GM19395 (cell line): ENCODE measurements at regions not wholly inside any gene's neighbourhood (a gene's known extent, or its start where the extent isn't known, plus 50 kb on each side); places are given as distances from the start of the nearest gene placed in this dataset.
"Not testable (repeated sequence)": the region's sequence is repeated elsewhere in the genome, so short reads cannot be mapped to it uniquely, and the experiment has no call there.

Source experiments
- ATAC-seq: cut with Tn5 transposase; IDR thresholded peaks from one replicate; pipeline ENCODE4 v1.9.1; 2021; ENCODE audit warnings: mild to moderate bottlenecking, moderate library complexity; ENCODE audit not compliant: unreplicated experiment

- no peak for ATAC-seq
These were observed 623.5 kb upstream of the DDX18 start for GRCh38 chr2:117190856-117191559.

GRCh38 chr2:117195381-117195780 lies 619.1 kb upstream of the DDX18 start:
- no peak for ATAC-seq

GRCh38 chr2:117199511-117199910 lies 615.0 kb upstream of the DDX18 start:
- no peak for ATAC-seq

GRCh38 chr2:117212562-117212961 lies 601.9 kb upstream of the DDX18 start:
- ATAC-seq: no peak

- ATAC-seq: no peak
These were observed 597.3 kb upstream of the DDX18 start for GRCh38 chr2:117217145-117217544.

GRCh38 chr2:117222809-117223208 lies 591.7 kb upstream of the DDX18 start:
- no peak for ATAC-seq

GRCh38 chr2:117232305-117232704 lies 582.2 kb upstream of the DDX18 start:
- ATAC-seq: no peak

GRCh38 chr2:117257362-117257761 lies 557.1 kb upstream of the DDX18 start:
- no peak for ATAC-seq

- no peak for ATAC-seq
These were observed 544.9 kb upstream of the DDX18 start for GRCh38 chr2:117269574-117269973.

- ATAC-seq: no peak
These were observed 542.9 kb upstream of the DDX18 start for GRCh38 chr2:117271631-117272030.

GRCh38 chr2:117273009-117273671 lies 541.4 kb upstream of the DDX18 start:
- ATAC-seq: no peak

GRCh38 chr2:117293012-117293411 lies 521.5 kb upstream of the DDX18 start:
- ATAC-seq: no peak

GRCh38 chr2:117299451-117299850 lies 515.0 kb upstream of the DDX18 start:
- no peak for ATAC-seq

GRCh38 chr2:117308861-117309770 lies 505.4 kb upstream of the DDX18 start:
- ATAC-seq: no peak

- no peak for ATAC-seq
These were observed 492.7 kb upstream of the DDX18 start for GRCh38 chr2:117321816-117322215.

GRCh38 chr2:117323331-117323730 lies 491.2 kb upstream of the DDX18 start:
- no peak for ATAC-seq

GRCh38 chr2:117330641-117331040 lies 483.9 kb upstream of the DDX18 start:
- no peak for ATAC-seq

- no peak for ATAC-seq
These were observed 478.5 kb upstream of the DDX18 start for GRCh38 chr2:117335967-117336366.

- no peak for ATAC-seq
These were observed 478.0 kb upstream of the DDX18 start for GRCh38 chr2:117336496-117336895.

GRCh38 chr2:117337981-117338380 lies 476.5 kb upstream of the DDX18 start:
- not testable (repeated sequence) for ATAC-seq

GRCh38 chr2:117339980-117340379 lies 474.5 kb upstream of the DDX18 start:
- ATAC-seq: no peak

- no peak for ATAC-seq
These were observed 472.8 kb upstream of the DDX18 start for GRCh38 chr2:117341690-117342089.
